GM18867 (cell line): ENCODE measurements at regions not wholly inside any gene's neighbourhood (a gene's known extent, or its start where the extent isn't known, plus 50 kb on each side); places are given as distances from the start of the nearest gene placed in this dataset.

Experiments used
- ATAC-seq: cut with Tn5 transposase; IDR thresholded peaks from one replicate; pipeline ENCODE4 v1.9.1; 2021; ENCODE audit warnings: mild to moderate bottlenecking, moderate library complexity; ENCODE audit not compliant: unreplicated experiment

GRCh38 chr5:58208674-58209073 lies 251.2 kb downstream of the PLK2 start:
- no peak for ATAC-seq

DNA sequence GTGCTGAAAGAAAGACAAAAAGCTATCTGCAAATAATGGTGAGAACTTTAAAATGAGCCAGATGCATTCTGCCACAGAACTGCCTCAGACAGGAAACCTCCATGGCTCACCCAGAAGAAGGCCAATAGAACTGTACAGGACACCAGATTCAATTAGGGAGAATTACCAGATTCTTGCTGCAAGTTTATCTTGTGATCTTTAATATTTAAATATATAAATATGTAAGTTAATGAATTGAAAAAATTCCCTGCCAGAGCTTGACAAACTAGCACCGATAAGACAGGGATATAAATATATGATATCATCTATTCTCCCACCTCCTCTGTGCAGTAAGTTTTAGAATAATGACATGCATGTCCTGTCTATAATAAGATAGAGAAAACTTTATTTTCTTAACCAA lies 252.8 kb downstream of the PLK2 start:
- no peak for ATAC-seq

DNA sequence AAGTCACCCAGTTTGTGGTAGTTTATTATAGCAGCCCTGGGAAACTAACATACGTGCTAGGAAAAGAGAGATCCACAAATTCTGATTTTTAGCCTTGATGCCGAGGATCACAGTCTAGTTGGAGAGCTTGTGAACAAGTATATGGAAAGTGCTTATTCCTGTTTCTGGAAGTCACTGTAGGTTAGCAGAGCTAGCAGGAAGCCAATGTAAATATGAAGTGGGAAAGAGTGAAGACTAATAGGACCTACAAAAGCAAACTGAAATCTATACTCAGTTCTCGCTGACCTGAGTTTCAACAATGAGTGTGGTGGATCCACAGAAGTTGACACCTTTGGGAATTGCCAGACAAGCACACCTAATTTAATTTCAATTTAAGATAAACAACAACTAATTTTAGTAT lies 254.9 kb downstream of the PLK2 start:
- ATAC-seq = no peak

DNA sequence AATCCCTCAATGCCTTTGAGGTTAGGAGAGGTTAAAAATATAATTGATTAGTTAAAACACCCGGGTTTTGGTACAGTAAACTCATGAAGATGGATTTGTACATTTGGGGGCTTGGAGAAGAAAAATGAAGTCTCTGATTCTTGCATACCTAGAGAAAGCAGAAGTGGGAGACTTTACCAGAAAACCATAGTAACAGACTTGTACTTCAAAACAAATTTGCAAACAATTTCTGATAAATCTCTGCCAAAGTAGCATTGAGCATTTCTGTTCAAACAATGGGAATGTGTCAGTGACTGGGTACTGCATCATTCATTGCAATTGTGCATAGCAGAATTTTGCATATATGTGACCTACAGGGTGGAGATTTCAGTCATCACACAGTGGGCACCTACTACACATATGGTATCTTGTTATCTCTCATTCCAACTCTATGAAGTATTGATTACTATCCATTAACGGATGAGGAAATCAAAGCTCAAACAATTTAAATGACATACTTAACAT lies 256.9 kb downstream of the PLK2 start:
- no peak for ATAC-seq

GRCh38 chr5:58201922-58202648 lies 257.8 kb downstream of the PLK2 start:
- ATAC-seq = no peak

DNA sequence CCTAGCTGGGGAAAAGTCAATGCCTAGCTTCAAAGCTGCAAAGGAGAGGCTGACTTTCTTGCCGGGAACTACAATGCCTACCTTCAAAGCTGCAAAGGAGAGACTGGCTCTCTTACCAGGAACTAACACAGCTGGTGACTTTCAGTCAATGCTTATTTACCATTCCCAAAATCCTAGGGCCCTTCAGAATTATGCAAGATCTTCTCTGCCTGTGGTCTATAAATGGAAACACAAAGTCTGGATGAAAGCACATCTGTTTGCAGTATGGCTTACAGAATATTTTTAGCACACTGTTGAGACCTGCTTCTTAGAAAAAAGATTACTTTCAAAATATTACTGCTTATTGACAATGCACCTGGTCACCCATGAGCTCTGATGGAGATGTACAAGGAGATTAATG lies 259.4 kb downstream of the PLK2 start:
- ATAC-seq = no peak

GRCh38 chr5:58199087-58199486 lies 260.8 kb downstream of the PLK2 start:
- no peak for ATAC-seq

DNA sequence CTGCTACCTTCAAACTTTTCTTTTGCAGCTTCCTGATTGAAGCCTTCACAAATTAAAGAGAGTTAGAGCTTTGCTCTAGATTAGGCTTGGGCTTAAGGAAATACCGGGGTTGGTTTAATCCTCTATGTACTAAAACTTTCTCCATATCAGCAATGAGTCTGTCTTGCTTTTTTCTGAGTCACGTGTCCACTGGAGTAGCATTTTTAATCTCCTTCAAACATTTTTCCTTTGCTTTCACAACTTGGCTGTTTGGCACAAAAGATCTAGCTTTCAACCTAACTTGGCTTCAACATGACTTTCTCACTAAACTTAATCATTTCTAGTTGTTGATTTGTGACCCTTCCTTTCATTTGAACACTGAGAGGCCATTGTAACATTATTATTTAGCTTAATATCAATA lies 261.6 kb downstream of the PLK2 start:
- ATAC-seq = no peak

DNA sequence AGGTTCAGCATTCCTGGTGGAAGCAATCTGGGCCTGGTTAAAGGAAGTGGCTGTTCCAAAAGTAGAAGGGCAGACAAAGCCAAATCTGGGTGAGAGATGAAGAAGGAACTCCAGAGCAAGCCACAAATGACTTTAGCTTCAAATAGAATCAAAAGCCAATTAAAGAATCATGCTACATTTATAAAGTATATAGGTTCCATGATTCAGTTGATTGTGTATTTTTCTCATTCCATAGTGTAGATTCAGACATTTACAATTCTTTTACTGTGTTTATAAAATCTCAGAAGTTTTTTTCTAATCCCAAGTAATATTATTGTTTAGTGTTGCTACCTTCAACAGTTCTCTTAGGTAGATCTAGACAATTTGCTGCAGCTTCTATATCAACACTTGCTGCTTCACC lies 262.0 kb downstream of the PLK2 start:
- ATAC-seq = no peak

DNA sequence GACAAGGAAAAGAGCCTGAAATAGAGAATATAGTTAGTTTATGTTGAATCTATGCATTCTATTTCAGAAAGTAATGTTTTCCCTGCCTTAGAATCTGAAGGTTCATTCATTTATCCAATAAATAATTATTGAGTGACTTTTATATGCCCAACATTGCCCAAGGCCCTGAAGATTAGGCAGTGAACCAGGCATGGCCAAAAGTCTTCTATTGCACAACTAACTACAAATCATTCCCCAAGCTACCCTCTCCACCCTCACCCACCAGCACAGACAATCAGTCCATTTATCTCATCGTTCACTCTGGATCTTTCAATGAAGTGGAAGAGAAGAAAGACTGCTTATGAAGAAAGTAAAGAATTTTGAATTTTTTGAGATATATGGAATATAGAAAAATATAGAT lies 268.4 kb downstream of the PLK2 start:
- ATAC-seq = no peak

GRCh38 chr5:58188262-58188651 lies 271.6 kb downstream of the PLK2 start:
- ATAC-seq = no peak

- ATAC-seq = no peak
These were observed 272.2 kb downstream of the PLK2 start for GRCh38 chr5:58187432-58188261.

DNA sequence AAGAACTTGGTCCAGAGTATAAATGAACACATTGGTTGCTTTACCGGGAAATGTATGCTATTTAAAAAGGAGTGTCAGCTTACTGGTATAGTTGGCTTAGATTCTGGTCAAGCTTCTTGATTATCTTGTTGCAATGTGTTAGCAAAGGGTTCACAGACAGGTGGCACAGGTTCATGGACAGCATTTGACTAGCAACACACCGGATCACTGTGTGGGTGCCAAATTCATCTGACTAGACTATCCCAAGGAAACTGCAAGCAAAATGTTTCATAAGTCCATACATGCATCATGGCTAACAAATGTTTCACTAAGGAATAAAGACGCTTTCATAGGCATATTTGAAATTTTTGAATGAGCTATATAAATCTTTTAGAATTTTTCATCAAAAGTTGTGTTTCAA lies 274.1 kb downstream of the PLK2 start:
- ATAC-seq = no peak

- ATAC-seq = no peak
These were observed 274.5 kb downstream of the PLK2 start for GRCh38 chr5:58185397-58185796.

DNA sequence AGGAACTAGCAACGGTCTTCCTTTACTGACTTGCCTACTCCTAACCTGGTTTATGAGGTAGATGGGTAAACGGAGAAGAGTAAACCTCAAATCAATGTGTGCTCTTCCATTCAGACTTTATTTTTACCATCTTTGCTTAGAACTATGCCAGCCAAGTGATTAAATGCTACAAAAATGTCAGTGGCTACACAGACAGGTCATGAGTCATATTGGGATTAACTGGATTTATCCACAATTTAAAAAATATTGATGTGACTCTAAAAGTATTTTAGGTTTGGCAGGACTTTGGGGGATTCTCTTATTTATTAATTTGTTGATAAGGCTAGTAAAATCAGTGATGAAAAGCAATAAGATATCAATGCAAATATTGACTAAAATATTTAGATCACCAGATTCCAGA lies 275.0 kb downstream of the PLK2 start:
- ATAC-seq = no peak

- ATAC-seq = no peak
These were observed 276.1 kb downstream of the PLK2 start for GRCh38 chr5:58183786-58184085.

- no peak for ATAC-seq
These were observed 276.7 kb downstream of the PLK2 start for GRCh38 chr5:58183078-58183785.

- no peak for ATAC-seq
These were observed 277.5 kb downstream of the PLK2 start for GRCh38 chr5:58182287-58182841.

- ATAC-seq = no peak
These were observed 278.2 kb downstream of the PLK2 start for GRCh38 chr5:58181578-58182286.

- no peak for ATAC-seq
These were observed 286.9 kb downstream of the PLK2 start for GRCh38 chr5:58172946-58173345.

GRCh38 chr5:58165152-58165551 lies 294.7 kb downstream of the PLK2 start:
- no peak for ATAC-seq
